A673 (cell line): ENCODE measurements at regions not wholly inside any gene's neighbourhood (a gene's known extent, or its start where the extent isn't known, plus 50 kb on each side); places are given as distances from the start of the nearest gene placed in this dataset.

Experiments used
- EZH2 ChIP-seq: fragments of 200-600 bp; sonication (generic); IDR thresholded peaks from 2 replicates; pipeline ENCODE4 v1.6.1; 2017; ENCODE audit warnings: borderline replicate concordance, low read depth, mild to moderate bottlenecking, mixed read lengths, antibody characterized with exemption, low read length; ENCODE audit not compliant: poor library complexity, severe bottlenecking
- TF ChIP-seq, protein P1 (sequence below): fragments of 300-800, 200-600 bp; sonication (generic); conservative IDR thresholded peaks from 2 replicates; pipeline ENCODE4 v1.5.1; 2017; ENCODE audit warnings: low read depth, mild to moderate bottlenecking, antibody characterized with exemption, low read length, moderate library complexity, mixed read lengths

DNA sequence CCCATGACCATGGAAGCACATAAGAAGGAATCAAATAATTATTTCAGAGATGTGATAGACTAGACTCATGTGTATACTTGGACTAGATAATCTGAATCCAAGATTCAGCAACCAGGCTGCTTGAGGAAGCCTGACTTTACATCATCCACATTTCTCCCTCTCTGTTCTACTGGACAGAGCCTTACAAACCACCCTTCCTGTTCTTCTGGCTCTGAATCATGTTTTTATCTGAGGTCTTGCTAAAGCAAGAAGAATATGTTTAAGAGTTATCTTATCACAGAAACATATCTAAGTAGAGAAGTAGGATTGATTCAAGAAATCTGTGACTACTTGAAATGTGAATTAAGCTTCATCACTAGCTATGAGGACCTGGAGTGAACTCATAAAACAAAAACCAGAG lies 71.1 kb upstream of the SLC24A5 start:
- TF ChIP-seq, protein P1, sequence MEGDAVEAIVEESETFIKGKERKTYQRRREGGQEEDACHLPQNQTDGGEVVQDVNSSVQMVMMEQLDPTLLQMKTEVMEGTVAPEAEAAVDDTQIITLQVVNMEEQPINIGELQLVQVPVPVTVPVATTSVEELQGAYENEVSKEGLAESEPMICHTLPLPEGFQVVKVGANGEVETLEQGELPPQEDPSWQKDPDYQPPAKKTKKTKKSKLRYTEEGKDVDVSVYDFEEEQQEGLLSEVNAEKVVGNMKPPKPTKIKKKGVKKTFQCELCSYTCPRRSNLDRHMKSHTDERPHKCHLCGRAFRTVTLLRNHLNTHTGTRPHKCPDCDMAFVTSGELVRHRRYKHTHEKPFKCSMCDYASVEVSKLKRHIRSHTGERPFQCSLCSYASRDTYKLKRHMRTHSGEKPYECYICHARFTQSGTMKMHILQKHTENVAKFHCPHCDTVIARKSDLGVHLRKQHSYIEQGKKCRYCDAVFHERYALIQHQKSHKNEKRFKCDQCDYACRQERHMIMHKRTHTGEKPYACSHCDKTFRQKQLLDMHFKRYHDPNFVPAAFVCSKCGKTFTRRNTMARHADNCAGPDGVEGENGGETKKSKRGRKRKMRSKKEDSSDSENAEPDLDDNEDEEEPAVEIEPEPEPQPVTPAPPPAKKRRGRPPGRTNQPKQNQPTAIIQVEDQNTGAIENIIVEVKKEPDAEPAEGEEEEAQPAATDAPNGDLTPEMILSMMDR: no peak
- TF ChIP-seq EZH2: no peak
